Esophagus muscularis mucosa (tissue), 4 donors: ENCODE measurements at regions not wholly inside any gene's neighbourhood (a gene's known extent, or its start where the extent isn't known, plus 50 kb on each side); places are given as distances from the start of the nearest gene placed in this dataset.
"Not testable (repeated sequence)": the region's sequence is repeated elsewhere in the genome, so short reads cannot be mapped to it uniquely, and the experiment has no call there.

ENCODE experiments used
- DNase-seq: peaks from one replicate; pipeline ENCODE4 v3.0.0-alpha.2; 2017; ENCODE audit errors: extremely low spot score
- H3K27ac ChIP-seq, 4 donors: fragments of 200-600 bp; sonication (generic); replicated peaks in 1 of 4; 1 replicate in 3 of 4; 2 replicates in 1 of 4; pipeline ENCODE4 v1.5.1; 2016 to 2019; ENCODE audit warnings: mild to moderate bottlenecking in 1 of 4
- H3K27me3 ChIP-seq, 4 donors: fragments of 200-600 bp; sonication (generic); one replicate each; pipeline versions ENCODE4 v1.5.1 to v1.6.0; 2016 to 2019
- H3K36me3 ChIP-seq, 4 donors: fragments of 200-600 bp; sonication (generic); one replicate each; pipeline ENCODE4 v1.5.1; 2016 to 2019
- H3K4me1 ChIP-seq, 4 donors: fragments of 200-600 bp; sonication (generic); one replicate each; pipeline ENCODE4 v1.5.1; 2016 to 2019
- H3K4me3 ChIP-seq, 4 donors: fragments of 200-600 bp; sonication (generic); 1 replicate in 2 of 4; 2 replicates in 2 of 4; pipeline ENCODE4 v1.5.1; 2016 to 2019; ENCODE audit warnings: mild to moderate bottlenecking in 4 of 4, moderate library complexity in 1 of 4
- H3K9me3 ChIP-seq, 4 donors: fragments of 200-600 bp; sonication (generic); 1 replicate in 3 of 4; 2 replicates in 1 of 4; pipeline ENCODE4 v1.5.1; 2016 to 2019
- CTCF ChIP-seq, 3 experiments: fragments of 200-600 bp in 2 of 3; fragments of 450-650 bp in 1 of 3; sonication (generic) in 2 of 3; IDR thresholded peaks; one replicate each; pipeline ENCODE4 v1.5.1; 2017 to 2019; ENCODE audit warnings: antibody characterized with exemption in 3 of 3, mild to moderate bottlenecking in 2 of 3, moderate library complexity in 1 of 3
- EP300 ChIP-seq: sonication (generic); formaldehyde crosslinking; IDR thresholded peaks from one replicate; pipeline ENCODE4 v1.6.1; 2017; ENCODE audit warnings: antibody characterized with exemption
- POLR2A ChIP-seq: fragments of 450-650 bp; IDR thresholded peaks from one replicate; pipeline ENCODE4 v1.6.1; 2017; ENCODE audit warnings: antibody characterized with exemption, moderate library complexity, mild to moderate bottlenecking, low read depth
- POLR2AphosphoS5 ChIP-seq, 2 donors: sonication (generic); formaldehyde crosslinking; IDR thresholded peaks; one replicate each; pipeline ENCODE4 v1.6.1; 2017; ENCODE audit warnings: antibody characterized with exemption in 2 of 2
- WGBS: methylation state at CpG from one replicate; pipeline ENCODE4 v1.1.5; 2018; 5-methylcytosine and 5-hydroxymethylcytosine counted together
- intact Hi-C: fragments of 100-400 bp; cut with DNase I; formaldehyde crosslinking; loops from one replicate; pipeline ENCODE4 v1.15.1; 2023

GRCh38 chr21:16455978-16456377 lies 726.2 kb downstream of the USP25 start:
- intact Hi-C loops = no loop called here
- H3K4me3 ChIP-seq = no peak overlapping the region
- no peaks in the 10 kb centered on the region for H3K36me3 ChIP-seq
- TF ChIP-seq POLR2A = no peak
- no peak for TF ChIP-seq POLR2AphosphoS5 (IDR thresholded peaks at IDR 0.05)
- TF ChIP-seq EP300 = no peak
- no peak for TF ChIP-seq CTCF (IDR thresholded peaks at IDR 0.05)
- H3K27me3 ChIP-seq = no peaks in the 10 kb centered on the region
- no peak overlapping the region for H3K27ac ChIP-seq
- H3K4me1 ChIP-seq = peaks cover 0 to 16% (median 0%) of the 10 kb centered on the region in 4 donors
- no peaks in the 10 kb centered on the region for H3K9me3 ChIP-seq
- no peak for DNase-seq
- 68% methylated on average over 5 of the region's 5 CpGs for WGBS

GRCh38 chr21:16457498-16457897 lies 727.7 kb downstream of the USP25 start:
- no peak for DNase-seq
- Histone ChIP-seq H3K4me1 (peaks cover 0 to 16% (median 0%) of the 10 kb centered on the region in 4 donors), H3K9me3 (no peaks in the 10 kb centered on the region), H3K36me3 (no peaks in the 10 kb centered on the region), H3K4me3 (no peak overlapping the region), H3K27ac (no peak overlapping the region), H3K27me3 (no peaks in the 10 kb centered on the region)
- TF ChIP-seq EP300 = no peak
- TF ChIP-seq POLR2AphosphoS5 (IDR thresholded peaks at IDR 0.05) = no peak
- no peak for TF ChIP-seq POLR2A
- TF ChIP-seq CTCF (IDR thresholded peaks at IDR 0.05) = no peak
- 87% methylated on average over 5 of the region's 5 CpGs for WGBS
- intact Hi-C loops = no loop called here

GRCh38 chr21:16460936-16461335 lies 731.2 kb downstream of the USP25 start:
- intact Hi-C loops = no loop called here

GRCh38 chr21:16464211-16464889 lies 734.6 kb downstream of the USP25 start:
- H3K4me1 ChIP-seq, H3K36me3 ChIP-seq, H3K27me3 ChIP-seq, intact Hi-C loops, H3K4me3 ChIP-seq, H3K27ac ChIP-seq, DNase-seq, H3K9me3 ChIP-seq: not testable (repeated sequence)
- WGBS = 92% methylated on average over 3 of the region's 3 CpGs

More at GRCh38 chr21:16460936-16461335, 731.2 kb downstream of the USP25 start:
- no peak for TF ChIP-seq POLR2A
- no peak for TF ChIP-seq POLR2AphosphoS5 (IDR thresholded peaks at IDR 0.05)
- no peak for TF ChIP-seq CTCF (IDR thresholded peaks at IDR 0.05)
- no peak for TF ChIP-seq EP300
- Histone ChIP-seq H3K4me1 (peaks cover 0 to 9% (median 0%) of the 10 kb centered on the region in 4 donors), H3K36me3 (no peaks in the 10 kb centered on the region), H3K27me3 (no peaks in the 10 kb centered on the region), H3K4me3 (no peak overlapping the region), H3K9me3 (no peaks in the 10 kb centered on the region), H3K27ac (no peak overlapping the region)
- 83% methylated on average over 2 of the region's 2 CpGs for WGBS
- no peak for DNase-seq

GRCh38 chr21:16468184-16468583 lies 738.4 kb downstream of the USP25 start:
- H3K4me3 ChIP-seq = no peak overlapping the region
- TF ChIP-seq EP300 (no peak), POLR2AphosphoS5 (IDR thresholded peaks at IDR 0.05) (no peak), CTCF (IDR thresholded peaks at IDR 0.05) (no peak), POLR2A (no peak)
- H3K27ac ChIP-seq = no peak overlapping the region
- DNase-seq = no peak
- H3K9me3 ChIP-seq = no peaks in the 10 kb centered on the region
- peaks cover 0 to 6% (median 0%) of the 10 kb centered on the region in 4 donors for H3K4me1 ChIP-seq
- no peaks in the 10 kb centered on the region for H3K27me3 ChIP-seq
- no peaks in the 10 kb centered on the region for H3K36me3 ChIP-seq
- intact Hi-C loops = no loop called here
- 86% methylated on average over 2 of the region's 2 CpGs for WGBS
